Liver (tissue), 8 donors: ENCODE measurements at regions not wholly inside any gene's neighbourhood (a gene's known extent, or its start where the extent isn't known, plus 50 kb on each side); places are given as distances from the start of the nearest gene placed in this dataset.
"Not testable (repeated sequence)": the region's sequence is repeated elsewhere in the genome, so short reads cannot be mapped to it uniquely, and the experiment has no call there.

Experiments used
- DNase-seq: peaks from one replicate; pipeline ENCODE4 v3.0.0-alpha.2; 2017; ENCODE audit warnings: low spot score
- H3K27ac ChIP-seq, 2 donors: one replicate each; pipeline ENCODE4 v1.7.0; 2013; ENCODE audit warnings: inconsistent platforms in 2 of 2, low read length in 2 of 2, control low read depth in 1 of 2, low read depth in 1 of 2, mild to moderate bottlenecking in 1 of 2
- H3K27me3 ChIP-seq, 4 donors: one replicate each; pipeline versions ENCODE4 v1.6.1 to v1.7.0; 2013; ENCODE audit warnings: low read length in 3 of 4, inconsistent platforms in 1 of 4, mild to moderate bottlenecking in 1 of 4, moderate library complexity in 1 of 4; ENCODE audit not compliant: control insufficient read depth in 4 of 4, insufficient read depth in 4 of 4
- H3K36me3 ChIP-seq, 4 donors: one replicate each; pipeline versions ENCODE4 v1.6.1 to v1.7.0; 2013; ENCODE audit warnings: low read length in 3 of 4, mild to moderate bottlenecking in 3 of 4, low read depth in 1 of 4, moderate library complexity in 1 of 4; ENCODE audit not compliant: control insufficient read depth in 4 of 4, insufficient read depth in 3 of 4
- H3K4me1 ChIP-seq, 4 donors: one replicate each; pipeline versions ENCODE4 v1.6.1 to v1.7.0; 2013; ENCODE audit warnings: low read length in 3 of 4, mild to moderate bottlenecking in 3 of 4, moderate library complexity in 1 of 4; ENCODE audit not compliant: control insufficient read depth in 4 of 4, insufficient read depth in 4 of 4
- H3K4me3 ChIP-seq, 3 donors: one replicate each; pipeline versions ENCODE4 v1.6.1 to v1.7.0; 2013; ENCODE audit warnings: low read length in 3 of 3, control low read depth in 1 of 3, low read depth in 1 of 3, mild to moderate bottlenecking in 1 of 3
- H3K9ac ChIP-seq, 2 donors: one replicate each; pipeline ENCODE4 v1.7.0; 2013; ENCODE audit warnings: low read length in 2 of 2, mild to moderate bottlenecking in 2 of 2, moderate library complexity in 2 of 2, control low read depth in 1 of 2, low read depth in 1 of 2
- H3K9me3 ChIP-seq, 4 donors: one replicate each; pipeline versions ENCODE4 v1.6.1 to v1.7.0; 2013; ENCODE audit warnings: low read length in 3 of 4; ENCODE audit not compliant: control insufficient read depth in 4 of 4
- EGR1 ChIP-seq, 2 donors: IDR thresholded peaks; 2 replicates each; pipeline ENCODE4 v1.6.1; 2016 to 2018; ENCODE audit warnings: antibody characterized with exemption in 2 of 2, low read depth in 2 of 2
- FOXA1 ChIP-seq: IDR thresholded peaks from 2 replicates; pipeline ENCODE4 v1.6.1; 2016; ENCODE audit warnings: antibody characterized with exemption
- FOXA2 ChIP-seq: IDR thresholded peaks from 2 replicates; pipeline ENCODE4 v1.6.1; 2016; ENCODE audit warnings: antibody characterized with exemption
- HNF4A ChIP-seq, 2 donors: conservative IDR thresholded peaks; 2 replicates each; pipeline ENCODE4 v1.6.1; 2016; ENCODE audit warnings: antibody characterized with exemption in 2 of 2, mild to moderate bottlenecking in 2 of 2
- NR2F2 ChIP-seq: IDR thresholded peaks from 2 replicates; pipeline ENCODE4 v1.6.1; 2016; ENCODE audit warnings: antibody characterized with exemption
- RXRA ChIP-seq, 2 donors: IDR thresholded peaks; 2 replicates each; pipeline ENCODE4 v1.6.1; 2017 to 2018; ENCODE audit warnings: antibody characterized with exemption in 2 of 2, mild to moderate bottlenecking in 1 of 2
- SP1 ChIP-seq: IDR thresholded peaks from 2 replicates; pipeline ENCODE4 v1.6.1; 2018; ENCODE audit warnings: antibody characterized with exemption, mild to moderate bottlenecking
- YY1 ChIP-seq: IDR thresholded peaks from 2 replicates; pipeline ENCODE4 v1.6.1; 2016; ENCODE audit warnings: antibody characterized with exemption, mild to moderate bottlenecking
- WGBS: extraction: QIAGEN DNeasy Blood & Tissue Kit; methylation state at CpG from one replicate; pipeline ENCODE4 v1.1.7; 2013; 5-methylcytosine and 5-hydroxymethylcytosine counted together
- TF ChIP-seq, protein P1 (sequence below): fragments of 150-350 bp; IDR thresholded peaks from 2 replicates; pipeline ENCODE4 v1.5.1; 2017; ENCODE audit warnings: improper control_type of control experiment, low read depth, low read length; ENCODE audit not compliant: missing input control
- TF ChIP-seq, protein P2 (sequence below): IDR thresholded peaks from 2 replicates; pipeline ENCODE4 v1.6.1; 2016; ENCODE audit warnings: antibody characterized with exemption
- TF ChIP-seq, protein P3 (sequence below): IDR thresholded peaks from 2 replicates; pipeline ENCODE4 v1.6.1; 2016; ENCODE audit warnings: antibody characterized with exemption
- donor health status: healthy.
- donor health status: healthy.
- donor health status: healthy.
- donor health status: healthy.
- donor health status: healthy.

DNA sequence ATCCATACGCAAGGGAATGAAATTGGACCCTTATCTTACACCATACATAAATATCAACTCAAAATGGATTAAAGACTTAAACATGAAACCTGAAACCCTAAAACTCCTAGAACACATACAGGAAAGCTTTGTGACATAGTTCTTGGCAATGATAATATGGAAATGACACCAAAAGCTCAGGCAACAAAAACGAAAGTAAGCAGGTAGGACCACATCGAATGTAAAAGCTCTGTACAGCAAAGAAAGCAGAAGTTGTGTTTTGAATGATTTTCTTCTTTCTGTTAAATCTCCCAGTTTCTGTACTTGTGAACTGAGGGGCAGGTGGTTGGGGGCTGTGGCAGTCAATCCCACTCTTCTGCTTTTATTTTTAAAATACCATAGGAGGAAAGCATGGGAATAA is 368.4 kb upstream of the PODXL start:
- TF ChIP-seq EGR1 (IDR thresholded peaks at IDR 0.05; ENCODE audit: low read depth in 2 of 2): no peak
- TF ChIP-seq, protein P1, sequence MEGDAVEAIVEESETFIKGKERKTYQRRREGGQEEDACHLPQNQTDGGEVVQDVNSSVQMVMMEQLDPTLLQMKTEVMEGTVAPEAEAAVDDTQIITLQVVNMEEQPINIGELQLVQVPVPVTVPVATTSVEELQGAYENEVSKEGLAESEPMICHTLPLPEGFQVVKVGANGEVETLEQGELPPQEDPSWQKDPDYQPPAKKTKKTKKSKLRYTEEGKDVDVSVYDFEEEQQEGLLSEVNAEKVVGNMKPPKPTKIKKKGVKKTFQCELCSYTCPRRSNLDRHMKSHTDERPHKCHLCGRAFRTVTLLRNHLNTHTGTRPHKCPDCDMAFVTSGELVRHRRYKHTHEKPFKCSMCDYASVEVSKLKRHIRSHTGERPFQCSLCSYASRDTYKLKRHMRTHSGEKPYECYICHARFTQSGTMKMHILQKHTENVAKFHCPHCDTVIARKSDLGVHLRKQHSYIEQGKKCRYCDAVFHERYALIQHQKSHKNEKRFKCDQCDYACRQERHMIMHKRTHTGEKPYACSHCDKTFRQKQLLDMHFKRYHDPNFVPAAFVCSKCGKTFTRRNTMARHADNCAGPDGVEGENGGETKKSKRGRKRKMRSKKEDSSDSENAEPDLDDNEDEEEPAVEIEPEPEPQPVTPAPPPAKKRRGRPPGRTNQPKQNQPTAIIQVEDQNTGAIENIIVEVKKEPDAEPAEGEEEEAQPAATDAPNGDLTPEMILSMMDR: no peak
- no peak for TF ChIP-seq NR2F2
- no peak for DNase-seq
- Histone ChIP-seq H3K27ac (no peak overlapping the region), H3K4me1 (no peaks in the 10 kb centered on the region), H3K9ac (no peak overlapping the region), H3K27me3 (peaks cover 0 to 3% (median 2%) of the 10 kb centered on the region in 4 donors), H3K36me3 (no peaks in the 10 kb centered on the region), H3K4me3 (no peak overlapping the region), H3K9me3 (peaks cover 0 to 2% (median 1%) of the 10 kb centered on the region in 4 donors)
- 77% methylated on average over 3 of the region's 3 CpGs for WGBS

DNA sequence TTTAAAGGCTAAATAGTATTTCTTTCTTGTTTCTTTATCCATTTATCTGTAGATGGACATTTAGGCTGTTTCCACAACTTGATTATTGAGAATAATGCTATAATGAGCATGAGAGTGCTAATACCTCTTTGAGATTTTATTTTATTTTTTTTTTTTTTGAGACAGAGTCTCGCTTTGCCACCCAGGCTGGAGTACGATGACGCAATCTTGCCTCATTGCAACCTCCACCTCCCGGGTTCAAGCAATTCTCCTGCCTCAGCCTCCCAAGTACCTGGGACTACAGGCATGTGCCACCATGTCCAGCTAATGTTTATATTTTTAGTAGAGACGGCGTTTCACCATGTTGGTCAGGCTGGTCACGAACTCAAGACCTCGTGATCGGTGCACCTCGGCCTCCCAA is 366.5 kb upstream of the PODXL start:
- H3K27ac ChIP-seq, H3K9me3 ChIP-seq, DNase-seq, H3K4me3 ChIP-seq, H3K9ac ChIP-seq, H3K27me3 ChIP-seq, H3K4me1 ChIP-seq, H3K36me3 ChIP-seq: not testable (repeated sequence)
- WGBS: 92% methylated on average over 10 of the region's 10 CpGs

DNA sequence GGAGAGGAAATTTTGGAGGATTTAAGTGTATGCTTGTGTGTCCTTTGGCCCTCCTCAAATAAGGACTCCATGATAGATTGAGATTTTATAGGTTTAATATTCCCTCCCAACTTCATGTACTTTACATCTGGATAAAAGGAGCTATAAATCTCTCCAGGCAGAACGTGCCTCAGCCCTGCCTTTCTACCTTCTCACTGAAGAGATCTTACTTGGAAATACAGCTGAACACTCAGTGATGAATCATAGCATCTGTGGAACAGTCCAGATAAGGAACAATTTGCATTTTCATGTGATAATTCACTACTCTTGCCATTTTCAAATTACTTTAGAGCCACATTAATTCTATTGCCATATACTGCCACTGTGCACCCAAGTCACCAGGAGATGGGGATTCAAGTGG is 364.6 kb upstream of the PODXL start:
- Histone ChIP-seq H3K4me1 (no peaks in the 10 kb centered on the region), H3K9me3 (peaks cover 0 to 2% (median 1%) of the 10 kb centered on the region in 4 donors), H3K4me3 (no peak overlapping the region), H3K27ac (no peak overlapping the region), H3K27me3 (peaks cover 0 to 4% (median 0%) of the 10 kb centered on the region in 4 donors), H3K36me3 (no peaks in the 10 kb centered on the region), H3K9ac (no peak overlapping the region)
- TF ChIP-seq RXRA (IDR thresholded peaks at IDR 0.05) (no peak), HNF4A (conservative IDR thresholded peaks at IDR 0.05) (no peak), EGR1 (IDR thresholded peaks at IDR 0.05; ENCODE audit: low read depth in 2 of 2) (no peak), NR2F2 (no peak), FOXA2 (no peak), FOXA1 (no peak), SP1 (no peak), YY1 (no peak)
- TF ChIP-seq, protein P2, sequence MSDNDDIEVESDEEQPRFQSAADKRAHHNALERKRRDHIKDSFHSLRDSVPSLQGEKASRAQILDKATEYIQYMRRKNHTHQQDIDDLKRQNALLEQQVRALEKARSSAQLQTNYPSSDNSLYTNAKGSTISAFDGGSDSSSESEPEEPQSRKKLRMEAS: no peak
- TF ChIP-seq, protein P3, sequence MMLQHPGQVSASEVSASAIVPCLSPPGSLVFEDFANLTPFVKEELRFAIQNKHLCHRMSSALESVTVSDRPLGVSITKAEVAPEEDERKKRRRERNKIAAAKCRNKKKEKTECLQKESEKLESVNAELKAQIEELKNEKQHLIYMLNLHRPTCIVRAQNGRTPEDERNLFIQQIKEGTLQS: no peak
- TF ChIP-seq, protein P1: no peak
- DNase-seq: no peak
- WGBS: 19% methylated on average over 1 of the region's 1 CpG
